ENCODE measurements at regions not wholly inside any gene's neighbourhood (a gene's known extent, or its start where the extent isn't known, plus 50 kb on each side); places are given as distances from the start of the nearest gene placed in this dataset.
"Not testable (repeated sequence)": the region's sequence is repeated elsewhere in the genome, so short reads cannot be mapped to it uniquely, and the experiment has no call there.

GRCh38 chr10:33706191-33706590 is 371.7 kb upstream of the NRP1 start:
- peak; percentile 30 to 81 for ATAC-seq
- peak; percentile 58 for DNase-seq
- intact Hi-C loops (cut with DNase I): no loop called here

DNA sequence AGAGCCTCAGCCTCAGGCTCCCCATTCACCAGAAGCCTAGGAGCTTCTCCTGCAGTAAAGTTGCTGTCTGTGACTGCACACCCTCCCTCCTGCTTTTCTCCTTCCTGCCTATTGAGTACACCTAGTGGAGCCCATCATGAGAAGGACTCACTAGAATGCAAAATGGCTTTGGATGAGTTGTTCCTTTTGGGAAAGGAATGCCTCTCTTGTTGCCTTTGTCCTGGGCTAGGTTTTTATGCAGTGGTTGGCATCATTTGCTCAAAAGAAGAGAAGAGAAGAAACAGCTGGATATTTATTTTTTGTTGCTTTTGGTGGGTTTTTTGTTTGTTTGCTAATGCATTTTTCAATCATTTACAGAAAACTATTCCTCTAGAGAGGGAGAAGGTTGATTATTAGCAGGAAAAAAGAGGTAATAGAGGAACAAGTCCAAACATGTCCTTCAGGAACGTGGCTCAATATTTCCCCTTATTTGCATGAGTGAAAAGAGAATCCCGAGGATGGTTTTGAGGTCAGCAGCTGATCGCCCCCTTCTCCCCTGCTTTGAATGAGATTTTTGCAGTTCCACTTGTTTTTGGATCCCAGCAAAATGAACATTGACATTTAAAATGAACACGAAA is 369.9 kb upstream of the NRP1 start:
- intact Hi-C loops (cut with DNase I): no loop called here
- DNase-seq (no peak), ATAC-seq (no peak)

DNA sequence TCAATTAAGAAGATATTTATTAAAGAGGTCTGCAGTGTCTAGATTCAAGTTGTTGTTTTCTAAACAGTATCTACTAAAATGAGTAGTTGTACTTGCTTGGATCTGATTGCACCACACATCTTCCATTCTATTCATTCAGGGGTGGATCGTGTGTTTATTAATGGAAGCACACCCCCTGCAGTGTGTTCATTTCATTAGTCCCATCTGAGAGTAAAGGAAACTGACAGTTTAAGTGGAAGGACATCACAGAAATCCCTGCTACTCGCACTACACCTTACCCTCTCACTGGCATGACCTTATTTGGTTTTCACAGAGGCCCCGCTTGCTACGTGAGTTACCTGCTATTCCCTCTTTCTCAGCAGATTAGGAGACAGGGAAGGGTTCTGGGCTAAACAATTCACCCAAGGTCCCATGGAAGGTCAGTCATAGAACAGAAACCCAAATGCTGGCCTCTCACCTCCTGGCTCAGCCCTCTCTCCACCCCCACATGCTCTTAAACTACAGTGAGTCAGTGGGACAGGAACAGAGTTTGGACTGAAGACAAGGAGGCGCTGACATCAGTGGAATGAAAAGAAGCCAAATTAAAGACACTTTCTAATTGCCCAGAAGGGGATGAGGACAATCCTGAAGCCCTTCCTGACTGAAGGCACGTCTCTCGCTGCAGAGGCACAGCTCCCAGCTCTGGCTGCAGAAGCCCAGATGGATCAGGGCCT is 369.2 kb upstream of the NRP1 start:
- ATAC-seq (peak; percentile 47 to 91), DNase-seq (peak; percentile 26)

GRCh38 chr10:33698033-33698432 is 363.6 kb upstream of the NRP1 start:
- intact Hi-C loops (cut with DNase I): no loop called here
- DNase-seq (no peak), ATAC-seq (no peak)

More for the DNA sequence above, 369.2 kb upstream of the NRP1 start:
- intact Hi-C loops (cut with DNase I): no loop called here

DNA sequence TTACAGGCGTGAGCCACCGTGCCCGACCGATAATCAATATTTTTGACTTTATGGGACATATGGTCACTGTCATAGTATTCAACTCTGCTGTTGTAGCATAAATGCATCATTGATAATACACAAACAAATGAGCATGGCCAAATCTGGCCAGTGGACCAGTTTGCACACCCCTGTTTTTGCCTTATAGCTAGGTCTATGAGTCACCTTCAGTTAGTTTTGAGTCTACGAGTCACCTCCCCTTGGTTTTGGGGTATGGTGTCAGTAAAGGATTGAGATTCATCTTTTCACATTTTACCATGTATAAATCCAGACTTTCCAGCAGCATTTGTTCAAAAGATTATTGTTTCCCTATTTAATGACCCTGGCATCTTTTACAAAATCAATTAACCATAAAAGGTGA is 362.5 kb upstream of the NRP1 start:
- intact Hi-C loops (cut with DNase I): no loop called here
- DNase-seq: no peak
- no peak for ATAC-seq

GRCh38 chr10:33695536-33695935 is 361.1 kb upstream of the NRP1 start:
- no peak for DNase-seq
- no peak for ATAC-seq
- intact Hi-C loops (cut with DNase I): no loop called here

DNA sequence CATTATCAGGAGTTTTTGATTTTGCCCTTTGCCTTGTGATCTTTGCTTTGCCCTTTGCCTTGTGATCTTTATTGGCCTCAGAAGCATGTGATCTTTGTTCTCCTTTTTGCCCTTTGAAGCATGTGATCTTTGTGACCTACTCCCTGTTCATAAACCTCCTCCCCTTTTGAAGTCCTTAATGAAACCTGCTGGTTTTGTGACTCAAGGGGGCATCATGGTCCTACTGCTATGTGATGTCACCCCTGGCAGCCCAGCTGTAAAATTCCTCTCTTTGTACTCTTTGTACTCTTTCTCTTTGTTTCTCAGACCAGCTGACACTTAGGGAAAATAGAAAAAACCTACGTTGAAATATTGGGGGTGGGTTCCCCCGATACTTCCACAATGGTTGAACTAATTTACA is 356.1 kb upstream of the NRP1 start:
- intact Hi-C loops (cut with DNase I); DNase-seq; ATAC-seq: not testable (repeated sequence)

GRCh38 chr10:33688506-33688905 is 354.0 kb upstream of the NRP1 start:
- DNase-seq (no peak), ATAC-seq (no peak)
- intact Hi-C loops (cut with DNase I): no loop called here

DNA sequence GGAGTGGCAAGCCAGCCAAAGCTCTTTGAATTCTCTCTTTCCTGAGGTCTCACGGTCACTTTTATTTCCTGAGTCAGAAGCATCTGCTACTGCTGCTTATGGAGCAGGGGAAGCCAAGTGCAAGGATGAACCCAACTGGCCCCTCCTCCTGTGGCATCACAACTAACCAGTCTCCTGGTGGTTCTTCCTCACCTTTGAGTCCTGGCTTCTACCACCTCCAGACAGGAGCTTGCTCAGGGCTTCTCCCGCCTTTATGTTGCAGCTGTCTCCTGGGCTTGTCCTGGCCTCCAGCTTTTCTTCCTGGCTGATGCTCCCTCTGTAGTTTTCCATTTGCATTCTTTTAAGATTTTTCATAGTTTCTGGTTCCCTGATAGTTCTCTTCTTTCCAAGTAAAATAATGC is 349.7 kb upstream of the NRP1 start:
- intact Hi-C loops (cut with DNase I): no loop called here
- no peak for ATAC-seq
- DNase-seq: no peak

- intact Hi-C loops (cut with DNase I): no loop called here
- DNase-seq (no peak), ATAC-seq (no peak)
These were observed 347.1 kb upstream of the NRP1 start for GRCh38 chr10:33681595-33681994.

- intact Hi-C loops (cut with DNase I): no loop called here
- ATAC-seq (no peak), DNase-seq (no peak)
These were observed 345.6 kb upstream of the NRP1 start for GRCh38 chr10:33680036-33680435.

DNA sequence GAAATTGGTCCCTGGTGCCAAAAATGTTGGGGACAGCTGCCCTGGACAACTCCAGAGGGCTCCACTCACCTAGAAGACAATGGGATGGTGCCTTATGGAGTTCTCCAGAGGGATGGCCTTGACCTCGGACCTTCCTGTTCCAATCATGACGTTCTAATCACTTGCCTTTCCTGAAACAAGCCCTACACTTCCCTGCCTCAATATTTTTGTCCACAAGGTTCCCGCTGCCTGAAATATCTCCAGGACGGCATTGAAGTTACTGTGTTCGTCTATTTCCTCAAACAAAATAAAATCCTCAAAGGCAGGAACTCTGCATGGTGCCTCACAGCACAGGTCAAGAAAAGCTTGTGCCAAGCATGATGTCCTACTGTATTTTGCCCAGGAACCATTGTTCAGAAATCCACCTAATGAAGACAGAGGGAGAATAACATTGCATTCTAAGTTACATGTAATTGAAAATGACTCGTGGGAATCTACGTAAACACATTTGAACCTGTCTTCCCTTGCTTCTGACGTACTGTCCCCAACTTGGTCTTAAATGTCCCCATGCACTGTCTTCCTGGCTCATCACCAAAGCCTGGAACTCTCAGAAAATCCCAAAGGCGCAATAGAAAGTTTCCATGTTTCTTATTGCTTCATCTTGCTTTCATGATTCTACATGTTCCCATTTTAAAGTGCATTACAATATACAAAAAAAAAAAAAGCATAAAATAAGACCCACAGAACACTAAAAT is 342.3 kb upstream of the NRP1 start:
- intact Hi-C loops (cut with DNase I): no loop called here
- ATAC-seq (no peak), DNase-seq (no peak)

DNA sequence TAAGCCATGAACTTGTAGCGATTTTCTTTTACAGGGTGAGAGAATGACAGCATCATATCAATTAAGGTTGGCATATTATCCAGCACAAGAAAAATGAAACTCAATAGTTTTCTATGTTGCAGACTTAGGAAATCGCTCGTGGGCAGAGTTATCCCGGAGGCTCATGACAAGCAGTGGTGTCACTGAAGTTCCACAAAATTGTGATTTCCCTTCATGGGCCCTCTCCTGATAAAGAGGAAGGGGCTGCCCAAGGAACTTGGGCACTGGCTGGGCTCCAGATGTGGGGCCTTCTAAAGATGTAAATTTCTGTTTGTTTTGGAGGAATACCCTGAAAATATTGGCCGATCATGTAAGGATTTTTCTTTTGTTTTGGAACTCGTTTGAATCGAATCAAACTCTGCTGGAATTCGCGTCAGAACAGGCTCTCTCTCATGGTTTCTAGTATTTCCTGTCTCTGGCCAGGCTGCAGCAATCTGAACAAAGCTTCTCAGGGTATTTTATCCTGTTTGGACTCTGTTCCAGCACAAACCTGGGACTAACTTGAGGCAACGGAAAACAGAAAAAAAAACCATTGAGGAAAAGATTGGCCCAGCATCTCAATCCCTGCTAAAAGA is 340.6 kb upstream of the NRP1 start:
- ATAC-seq (peak; percentile 33 to 41), DNase-seq (no peak)
- intact Hi-C loops (cut with DNase I): no loop called here

GRCh38 chr10:33674491-33674890 is 340.0 kb upstream of the NRP1 start:
- intact Hi-C loops (cut with DNase I): no loop called here
- no peak for ATAC-seq
- DNase-seq: no peak

DNA sequence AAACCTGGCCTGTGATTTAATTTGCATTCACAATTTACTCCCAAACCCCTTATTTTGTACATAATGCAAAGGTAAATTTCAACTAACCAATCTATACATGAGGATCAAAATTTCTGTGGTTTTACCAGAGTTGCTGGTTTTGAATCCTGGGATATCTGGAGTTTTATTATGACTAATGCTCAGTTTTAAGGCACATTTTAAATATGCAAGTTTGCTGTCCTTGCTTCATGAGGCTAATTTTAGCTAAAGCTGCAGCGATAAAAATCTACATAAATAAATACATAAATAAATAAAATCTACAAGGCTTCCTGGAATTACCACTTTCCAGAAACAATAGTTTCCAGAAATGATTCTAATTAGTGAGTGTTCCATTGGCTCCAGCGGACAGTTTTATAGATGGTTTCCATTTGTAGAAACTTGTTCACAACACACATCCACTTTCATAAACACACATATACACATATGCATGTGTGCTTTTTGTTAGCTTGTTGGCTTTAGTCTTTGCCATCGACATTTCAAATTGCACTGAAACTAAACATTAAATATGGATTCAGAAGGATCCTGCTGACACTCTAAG is 339.5 kb upstream of the NRP1 start:
- intact Hi-C loops (cut with DNase I): no loop called here
- DNase-seq (no peak), ATAC-seq (no peak)

DNA sequence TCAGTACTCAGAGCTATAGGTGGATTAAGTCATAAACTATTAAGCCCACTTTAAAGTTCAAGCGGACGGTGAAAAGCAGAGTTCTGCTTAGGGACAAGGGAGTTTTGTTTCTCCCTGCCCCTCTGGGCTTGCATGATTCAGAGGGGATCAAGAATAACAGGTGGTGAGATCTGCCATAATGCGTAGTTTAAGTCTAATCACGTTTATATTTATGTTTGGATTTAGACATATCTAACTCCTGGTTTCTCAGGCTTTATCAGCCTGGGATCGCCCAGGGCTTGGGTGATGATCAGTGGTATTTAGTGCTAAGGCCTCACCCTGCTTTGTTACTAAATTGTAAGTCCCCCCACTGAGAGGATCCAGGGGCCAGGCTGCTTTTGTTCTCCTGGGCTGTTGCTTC is 335.4 kb upstream of the NRP1 start:
- no peak for ATAC-seq
- no peak for DNase-seq
- intact Hi-C loops (cut with DNase I): no loop called here

DNA sequence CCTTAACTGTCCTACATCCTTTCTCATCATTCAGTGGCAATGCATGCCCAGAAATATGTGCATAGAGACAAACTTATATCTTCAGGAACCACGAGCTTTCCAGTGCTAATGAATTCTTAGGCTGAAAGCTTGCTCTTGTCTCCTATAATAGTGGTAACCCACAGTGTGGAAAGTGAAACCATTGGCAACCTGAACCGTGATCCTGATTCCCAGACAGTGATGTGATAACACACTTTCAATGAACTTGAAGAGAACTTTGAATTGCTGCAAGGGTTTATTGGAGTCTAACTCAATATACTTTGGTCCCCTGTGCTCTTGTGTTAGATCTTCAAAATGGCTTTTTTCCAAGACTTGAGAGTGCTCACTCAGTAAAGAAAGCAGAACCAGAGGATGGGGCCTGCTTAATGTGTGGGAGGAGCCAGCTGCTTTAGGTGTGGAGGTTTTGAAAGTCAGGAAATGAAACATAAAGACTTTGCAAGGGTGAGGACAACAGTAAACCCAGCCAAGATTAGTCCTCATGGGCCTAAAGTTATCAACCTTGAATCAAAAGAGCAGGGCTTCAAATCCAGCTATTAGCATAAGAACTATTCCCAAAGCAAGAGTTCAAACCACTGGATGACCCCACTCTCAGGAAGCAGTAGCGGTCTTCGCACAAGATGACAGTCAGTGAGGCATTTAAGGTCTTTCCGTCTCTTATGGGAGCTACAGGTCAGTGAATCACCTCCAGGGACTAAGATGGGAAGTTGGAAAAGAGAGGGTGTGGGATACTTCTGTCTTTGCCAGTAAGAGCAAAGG is 332.4 kb upstream of the NRP1 start:
- intact Hi-C loops (cut with DNase I): no loop called here
- ATAC-seq (no peak), DNase-seq (no peak)

DNA sequence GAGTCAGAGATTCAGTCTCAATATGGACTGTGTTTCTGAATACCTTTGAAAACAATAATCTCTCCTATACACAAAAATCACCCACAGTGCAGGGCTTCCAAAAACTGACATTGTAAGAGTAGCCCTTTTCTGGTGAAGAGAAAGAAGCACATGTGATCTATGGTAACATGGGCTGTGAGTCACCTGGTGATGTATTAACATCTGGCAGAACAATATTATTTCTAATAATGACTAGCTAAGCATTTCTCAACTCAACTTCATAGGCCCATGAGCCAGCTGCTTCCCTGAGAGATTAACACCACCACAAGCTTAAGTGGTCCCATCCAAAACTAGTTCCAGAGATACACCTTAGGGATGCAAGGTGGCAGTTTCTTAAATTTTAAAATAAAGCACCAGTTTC is 331.0 kb upstream of the NRP1 start:
- ATAC-seq (no peak), DNase-seq (no peak)
- intact Hi-C loops (cut with DNase I): no loop called here

- intact Hi-C loops (cut with DNase I): no loop called here
- ATAC-seq: no peak
- no peak for DNase-seq
These were observed 329.6 kb upstream of the NRP1 start for GRCh38 chr10:33664070-33664469.
